ENCODE measurements at regions not wholly inside any gene's neighbourhood (a gene's known extent, or its start where the extent isn't known, plus 50 kb on each side); places are given as distances from the start of the nearest gene placed in this dataset.

GRCh38 chr3:81439108-81439507, 322.3 kb downstream of the GBE1 start:
- no peak for DNase-seq

- DNase-seq, result peak; percentile 80 to 89
These were observed 323.8 kb downstream of the GBE1 start for GRCh38 chr3:81437683-81438082.

DNA sequence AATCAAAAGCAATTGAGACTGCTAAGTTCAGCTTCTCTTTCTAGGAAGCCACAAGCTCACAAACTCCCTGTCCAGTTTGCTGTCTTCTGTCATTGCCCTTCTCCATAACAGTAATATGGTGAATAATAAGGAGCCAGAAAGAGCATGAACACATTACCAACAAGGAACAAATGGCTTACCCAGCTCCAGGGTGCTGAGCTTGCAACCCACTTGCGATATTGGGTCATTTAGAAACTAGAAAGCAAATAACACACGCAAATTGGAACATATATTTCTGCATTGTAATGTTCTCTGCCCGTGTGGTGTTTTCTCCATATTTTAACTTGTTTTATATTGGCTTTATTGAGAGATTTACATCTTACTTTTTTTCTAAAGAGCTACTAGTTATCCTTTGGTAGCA, 325.3 kb downstream of the GBE1 start:
- no peak for DNase-seq

DNA sequence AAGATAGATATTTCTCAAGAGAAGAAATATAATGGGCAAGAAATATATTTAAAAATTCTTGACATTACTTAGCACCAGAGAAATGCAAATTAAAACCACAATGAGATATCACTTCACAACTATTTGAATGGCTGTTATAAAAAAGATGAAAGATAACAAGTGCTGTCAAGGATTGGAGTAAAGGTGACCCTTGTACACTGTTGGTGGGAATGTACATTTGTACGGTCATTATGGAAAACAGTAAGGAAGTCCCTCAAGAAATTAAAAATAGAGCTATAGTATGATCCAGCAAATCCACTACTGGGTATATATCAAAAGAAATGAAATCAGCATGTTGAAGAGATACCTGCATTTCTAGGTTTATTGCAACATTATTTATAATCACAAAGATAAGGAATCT, 326.4 kb downstream of the GBE1 start:
- DNase-seq, result no peak

DNA sequence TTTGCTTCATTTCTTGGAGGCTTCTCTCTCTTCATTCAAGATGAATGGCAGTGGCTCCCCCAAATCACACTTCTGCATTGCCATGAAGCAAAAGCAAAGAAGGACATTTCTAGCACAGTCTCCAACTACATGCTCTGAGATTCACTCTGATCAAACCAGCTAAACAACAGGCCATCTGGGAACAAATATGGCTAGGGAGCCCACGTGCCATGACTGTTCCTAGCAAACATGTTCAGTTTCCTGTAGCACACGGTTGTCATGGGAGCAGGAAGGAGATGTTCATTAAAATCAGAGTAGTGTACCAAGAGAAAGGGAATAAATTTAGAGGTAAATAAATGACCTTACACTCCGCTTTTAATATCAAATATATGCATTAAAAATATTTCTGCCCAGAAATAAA, 327.3 kb downstream of the GBE1 start:
- DNase-seq, result no peak

- no peak for DNase-seq
These were observed 327.8 kb downstream of the GBE1 start for GRCh38 chr3:81433675-81434074.

- DNase-seq, result no peak
These were observed 329.0 kb downstream of the GBE1 start for GRCh38 chr3:81432456-81432855.

DNA sequence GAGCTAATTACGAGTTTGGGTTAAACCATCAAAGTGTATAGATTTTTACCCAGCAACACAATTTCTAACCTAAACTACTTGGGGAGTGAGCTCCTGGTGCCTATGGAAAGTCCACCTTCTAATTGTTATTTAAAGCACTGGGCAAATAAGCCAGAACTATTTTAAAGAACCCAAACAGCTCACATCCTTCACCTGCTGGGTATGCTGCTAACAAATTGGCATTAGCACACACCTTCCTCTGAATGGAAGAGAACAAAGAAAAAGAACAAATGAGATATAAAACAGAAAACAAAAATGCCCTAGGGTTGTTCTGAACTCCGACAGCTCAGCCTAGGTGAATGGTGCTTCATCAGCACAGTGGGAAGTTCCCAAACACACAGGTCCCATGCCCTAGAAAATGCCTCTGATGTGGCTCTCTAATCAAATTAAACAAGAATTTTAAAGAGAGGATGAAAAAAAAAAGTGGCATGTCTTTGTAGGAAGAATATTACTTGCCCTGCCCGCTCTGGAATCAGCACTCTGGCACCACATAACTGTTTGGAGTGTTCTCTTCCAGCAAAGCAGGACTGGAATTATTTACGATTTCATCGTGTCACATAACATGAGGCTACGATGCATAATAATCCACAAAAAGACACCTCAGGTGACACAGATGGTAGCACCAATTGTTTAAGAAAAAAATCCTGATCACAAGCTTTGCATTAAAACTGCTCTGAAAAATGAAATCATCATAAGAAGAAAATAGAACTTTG, 334.4 kb downstream of the GBE1 start:
- no peak for DNase-seq

DNA sequence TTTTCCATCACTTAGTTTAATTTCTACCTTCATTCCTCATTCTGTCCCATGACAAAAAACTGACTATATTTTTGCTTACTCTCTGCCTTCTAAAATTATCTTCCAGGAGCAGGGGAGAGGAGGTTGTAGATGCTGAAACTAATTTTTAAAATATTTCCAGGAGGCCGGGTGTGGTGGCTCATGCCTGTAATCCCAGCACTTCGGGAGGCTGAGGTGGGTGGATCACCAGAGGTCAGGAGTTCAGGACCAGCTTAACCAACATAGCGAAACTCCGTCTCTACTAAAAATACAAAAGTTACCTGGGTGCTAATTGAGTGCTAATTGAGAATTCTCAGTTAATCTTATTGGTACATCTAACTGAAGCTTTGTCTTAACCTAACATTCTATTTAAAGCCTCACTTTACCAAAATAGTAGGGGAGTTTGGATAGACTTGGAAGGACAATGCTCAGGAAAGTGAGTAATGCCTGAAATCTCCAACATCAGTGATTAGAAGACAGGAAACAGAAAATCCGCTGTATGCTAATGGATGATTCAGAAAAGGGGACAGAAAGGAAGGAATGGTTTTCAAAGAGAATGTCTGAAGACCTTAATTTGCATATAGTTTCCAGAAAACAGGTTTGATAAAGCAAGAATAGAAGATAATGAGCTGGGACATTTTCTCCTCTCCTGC, 336.1 kb downstream of the GBE1 start:
- no peak for DNase-seq

- DNase-seq, result no peak
These were observed 342.2 kb downstream of the GBE1 start for GRCh38 chr3:81419228-81419627.

GRCh38 chr3:81416812-81417211, 344.6 kb downstream of the GBE1 start:
- DNase-seq, result no peak

GRCh38 chr3:81406318-81406717, 355.1 kb downstream of the GBE1 start:
- no peak for DNase-seq

GRCh38 chr3:81395739-81396513, 365.5 kb downstream of the GBE1 start:
- DNase-seq, result peak; percentile 15 to 87

GRCh38 chr3:81394651-81395524, 366.6 kb downstream of the GBE1 start:
- DNase-seq, result no peak

- no peak for DNase-seq
These were observed 368.2 kb downstream of the GBE1 start for GRCh38 chr3:81393251-81393650.

DNA sequence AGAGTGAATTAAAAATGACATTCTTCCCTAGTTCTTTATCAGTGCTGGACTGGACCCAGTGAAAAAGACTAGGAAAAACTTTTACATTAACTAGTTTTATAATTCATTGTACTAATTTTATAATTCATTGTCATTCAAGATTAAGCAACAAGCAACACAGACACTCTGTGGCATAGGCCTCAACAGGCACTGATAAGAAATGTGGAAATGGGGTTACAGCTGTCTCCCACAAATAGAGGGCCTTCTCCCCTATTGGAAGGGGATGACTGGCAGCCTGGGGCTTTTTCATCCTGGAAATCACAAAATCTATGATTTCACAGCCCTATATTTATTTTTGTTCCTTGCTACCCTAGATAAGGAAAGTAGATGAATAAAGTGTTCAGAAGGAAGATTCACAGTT, 370.6 kb downstream of the GBE1 start:
- no peak for DNase-seq

GRCh38 chr3:81388191-81388590, 373.3 kb downstream of the GBE1 start:
- no peak for DNase-seq

GRCh38 chr3:81382470-81382869, 379.0 kb downstream of the GBE1 start:
- no peak for DNase-seq

- no peak for DNase-seq
These were observed 381.2 kb downstream of the GBE1 start for GRCh38 chr3:81380234-81380633.

DNA sequence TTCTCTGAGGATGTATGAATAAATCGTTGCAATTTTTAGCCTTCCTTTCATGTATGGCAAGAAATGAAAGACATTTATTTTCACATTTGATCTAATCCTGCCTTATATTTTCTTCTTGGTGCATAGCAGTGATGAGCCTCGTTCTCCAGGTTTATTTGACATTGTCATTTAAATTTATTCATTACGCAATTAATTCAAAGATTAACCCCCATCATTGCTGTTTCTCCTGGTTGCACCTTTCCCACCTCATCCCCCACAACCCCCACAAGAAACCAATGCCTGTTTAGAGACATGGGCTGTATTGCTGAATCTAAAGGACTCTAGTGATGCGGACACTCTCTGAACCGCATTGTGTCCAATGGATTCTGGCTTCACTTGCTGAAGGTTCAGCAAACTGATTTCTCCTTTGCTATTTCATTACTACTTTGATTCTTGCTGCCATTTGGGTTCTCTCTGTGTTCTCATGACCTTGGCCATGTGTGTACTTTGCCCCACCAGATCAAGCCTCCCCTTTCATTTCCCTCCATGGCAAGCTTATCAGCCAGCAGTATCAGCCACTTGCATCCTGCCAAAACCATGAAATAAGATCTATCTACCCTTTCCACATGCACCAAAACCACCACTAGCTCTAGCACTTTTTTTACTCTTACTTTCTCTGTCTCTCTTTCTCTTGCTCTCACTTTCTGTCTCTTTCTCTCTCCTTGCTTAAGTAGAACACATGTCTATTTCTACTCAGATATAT, 382.7 kb downstream of the GBE1 start:
- DNase-seq, result no peak

- no peak for DNase-seq
These were observed 385.5 kb downstream of the GBE1 start for GRCh38 chr3:81375921-81376320.

DNA sequence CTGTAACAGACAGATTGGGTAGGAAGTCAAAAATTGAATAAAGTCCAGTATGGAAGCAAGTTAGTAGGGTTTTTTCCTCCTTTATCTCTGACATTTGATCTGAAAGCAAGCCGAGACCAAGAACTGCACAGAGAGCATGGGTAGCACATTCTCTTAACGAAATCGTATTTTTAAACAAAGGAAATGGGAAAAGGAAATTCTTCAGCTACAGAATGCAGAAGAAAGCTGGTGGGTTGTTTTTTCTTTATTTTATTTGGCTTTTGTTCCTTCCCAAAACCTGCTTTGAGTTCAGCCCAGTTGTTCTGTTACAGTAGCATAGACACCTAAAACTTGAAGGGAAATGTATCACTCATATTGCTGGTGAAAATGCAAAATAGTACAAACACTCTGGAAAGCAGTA, 397.0 kb downstream of the GBE1 start:
- DNase-seq, result no peak

All from cerebellar nuclear complex (tissue), 1 donor.